Jurkat, Clone E6-1 (cell line): ENCODE measurements at regions not wholly inside any gene's neighbourhood (a gene's known extent, or its start where the extent isn't known, plus 50 kb on each side); places are given as distances from the start of the nearest gene placed in this dataset.

ENCODE experiments used
- DNase-seq: peaks from one replicate; pipeline ENCODE4 v3.0.0-alpha.2; 2011; ENCODE audit warnings: low read depth, low spot score
- H3K4me3 ChIP-seq: 2 replicates; pipeline ENCODE4 v1.5.1; 2011; ENCODE audit warnings: mild to moderate bottlenecking, low read length, control low read depth, moderate library complexity

- H3K4me3 ChIP-seq, result no peak overlapping the region
- DNase-seq, result no peak
Observed at GRCh38 chr6:113623129-113623528, 234.0 kb upstream of the MARCKS start.

GRCh38 chr6:113625850-113626249, 231.3 kb upstream of the MARCKS start:
- no peak overlapping the region for H3K4me3 ChIP-seq
- no peak for DNase-seq

GRCh38 chr6:113626475-113626874, 230.7 kb upstream of the MARCKS start:
- DNase-seq, result no peak
- no peak overlapping the region for H3K4me3 ChIP-seq

- no peak for DNase-seq
- H3K4me3 ChIP-seq, result no peak overlapping the region
Observed at GRCh38 chr6:113627480-113627879, 229.7 kb upstream of the MARCKS start.

- H3K4me3 ChIP-seq, result no peak overlapping the region
- no peak for DNase-seq
Observed at GRCh38 chr6:113629256-113629655, 227.9 kb upstream of the MARCKS start.

- no peak overlapping the region for H3K4me3 ChIP-seq
Observed at GRCh38 chr6:113629975-113630737, 227.0 kb upstream of the MARCKS start.

GRCh38 chr6:113630738-113631535, 226.2 kb upstream of the MARCKS start:
- no peak for DNase-seq
- no peak overlapping the region for H3K4me3 ChIP-seq

More at GRCh38 chr6:113629975-113630737, 227.0 kb upstream of the MARCKS start:
- DNase-seq, result no peak

- no peak overlapping the region for H3K4me3 ChIP-seq
- no peak for DNase-seq
Observed at GRCh38 chr6:113631666-113632065, 225.5 kb upstream of the MARCKS start.

- no peak overlapping the region for H3K4me3 ChIP-seq
- no peak for DNase-seq
Observed at GRCh38 chr6:113632220-113632864, 224.8 kb upstream of the MARCKS start.

- no peak for DNase-seq
- no peak overlapping the region for H3K4me3 ChIP-seq
Observed at GRCh38 chr6:113633638-113634037, 223.5 kb upstream of the MARCKS start.

- no peak overlapping the region for H3K4me3 ChIP-seq
- DNase-seq, result no peak
Observed at GRCh38 chr6:113634352-113635163, 222.6 kb upstream of the MARCKS start.

- no peak for DNase-seq
Observed at GRCh38 chr6:113635222-113635986, 221.7 kb upstream of the MARCKS start.

GRCh38 chr6:113636357-113636824, 220.8 kb upstream of the MARCKS start:
- no peak overlapping the region for H3K4me3 ChIP-seq
- no peak for DNase-seq

More at GRCh38 chr6:113635222-113635986, 221.7 kb upstream of the MARCKS start:
- H3K4me3 ChIP-seq, result no peak overlapping the region

GRCh38 chr6:113640051-113640450, 217.1 kb upstream of the MARCKS start:
- H3K4me3 ChIP-seq, result no peak overlapping the region
- DNase-seq, result no peak

GRCh38 chr6:113642001-113642713, 215.0 kb upstream of the MARCKS start:
- DNase-seq, result no peak
- H3K4me3 ChIP-seq, result no peak overlapping the region

GRCh38 chr6:113642714-113643406, 214.3 kb upstream of the MARCKS start:
- no peak for DNase-seq
- no peak overlapping the region for H3K4me3 ChIP-seq

GRCh38 chr6:113643407-113643770, 213.8 kb upstream of the MARCKS start:
- no peak for DNase-seq
- H3K4me3 ChIP-seq, result no peak overlapping the region
